GM23338 (cell line): ENCODE measurements at regions not wholly inside any gene's neighbourhood (a gene's known extent, or its start where the extent isn't known, plus 50 kb on each side); places are given as distances from the start of the nearest gene placed in this dataset.

Experiments
- ATAC-seq: fragments of 200-7000 bp; cut with Tn5 transposase; 3 replicates; pipeline ENCODE4 v1.9.1; 2020
- DNase-seq: peaks from one replicate; pipeline ENCODE4 v3.0.0-alpha.2; 2015; ENCODE audit warnings: low spot score
- H2AFZ ChIP-seq: fragments of 200-600 bp; sonication (generic); 2 replicates; pipeline ENCODE4 v1.8.0; 2016; ENCODE audit warnings: antibody characterized with exemption, mild to moderate bottlenecking, moderate library complexity
- H3F3A ChIP-seq: fragments of 200-600 bp; sonication (generic); replicated peaks from 2 replicates; pipeline ENCODE4 v1.8.0; 2017; ENCODE audit warnings: antibody characterized with exemption, mixed run types, low read depth
- H3K27ac ChIP-seq: fragments of 200-600 bp; sonication (generic); 2 replicates; pipeline ENCODE4 v1.6.1; 2016; ENCODE audit warnings: low read depth
- H3K27me3 ChIP-seq: fragments of 200-600 bp; sonication (generic); 2 replicates; pipeline ENCODE4 v1.8.0; 2016; ENCODE audit warnings: mild to moderate bottlenecking, mixed run types, moderate library complexity; ENCODE audit not compliant: insufficient read depth
- H3K36me3 ChIP-seq: fragments of 200-600 bp; sonication (generic); 2 replicates; pipeline ENCODE4 v1.8.0; 2016; ENCODE audit warnings: mild to moderate bottlenecking; ENCODE audit not compliant: insufficient read depth
- H3K4me1 ChIP-seq: fragments of 200-600 bp; sonication (generic); 2 replicates; pipeline ENCODE4 v1.8.0; 2016; ENCODE audit warnings: mild to moderate bottlenecking, moderate library complexity; ENCODE audit not compliant: insufficient read depth
- H3K4me2 ChIP-seq: fragments of 200-600 bp; sonication (generic); 2 replicates; pipeline ENCODE4 v1.7.1; 2017; ENCODE audit warnings: mixed run types
- H3K4me3 ChIP-seq: fragments of 200-600 bp; sonication (generic); 2 replicates; pipeline ENCODE4 v1.6.1; 2016; ENCODE audit warnings: mixed run types
- H3K79me2 ChIP-seq: fragments of 200-600 bp; sonication (generic); replicated peaks from 2 replicates; pipeline ENCODE4 v1.8.0; 2017; ENCODE audit warnings: mild to moderate bottlenecking; ENCODE audit not compliant: insufficient read depth
- H3K9me2 ChIP-seq: fragments of 200-600 bp; sonication (generic); 2 replicates; pipeline ENCODE4 v1.8.0; 2017; ENCODE audit not compliant: insufficient read depth
- H4K20me1 ChIP-seq: fragments of 200-600 bp; sonication (generic); replicated peaks from 2 replicates; pipeline ENCODE4 v1.8.0; 2017; ENCODE audit warnings: mild to moderate bottlenecking; ENCODE audit not compliant: insufficient read depth
- H3K27ac Mint-ChIP-seq: 2 replicates; pipeline ENCODE4 v1.8.0; 2020; ENCODE audit warnings: inconsistent platforms, mild to moderate bottlenecking, moderate library complexity, mixed read lengths
- H3K27me3 Mint-ChIP-seq: 3 replicates; pipeline ENCODE4 v1.8.0; 2022; ENCODE audit warnings: low read depth, mild to moderate bottlenecking, moderate library complexity, mixed read lengths, inconsistent platforms; ENCODE audit not compliant: insufficient read depth, poor library complexity
- H3K36me3 Mint-ChIP-seq: 3 replicates; pipeline ENCODE4 v1.8.0; 2021; ENCODE audit warnings: low read depth, mild to moderate bottlenecking, inconsistent platforms, moderate library complexity, mixed read lengths
- H3K4me1 Mint-ChIP-seq: 3 replicates; pipeline ENCODE4 v1.8.0; 2020; ENCODE audit warnings: mild to moderate bottlenecking, inconsistent platforms, mixed read lengths
- H3K4me3 Mint-ChIP-seq: 3 replicates; pipeline ENCODE4 v1.8.0; 2021; ENCODE audit warnings: moderate library complexity, mild to moderate bottlenecking, inconsistent platforms, mixed read lengths
- H3K9me3 Mint-ChIP-seq: 3 replicates; pipeline ENCODE4 v1.8.0; 2020; ENCODE audit warnings: moderate library complexity, mild to moderate bottlenecking, inconsistent platforms, mixed read lengths
- CREB1 ChIP-seq: fragments of 250-450 bp; sonication (Bioruptor Pico); IDR thresholded peaks from 2 replicates; pipeline ENCODE4 v1.5.0; 2020; ENCODE audit warnings: low read depth, mild to moderate bottlenecking, moderate library complexity
- EZH2 ChIP-seq: fragments of 200-600 bp; sonication (generic); IDR thresholded peaks from one replicate; pipeline ENCODE4 v1.8.0; 2017; ENCODE audit warnings: antibody characterized with exemption, mild to moderate bottlenecking, low read depth; ENCODE audit not compliant: unreplicated experiment
- EZH2phosphoT487 ChIP-seq: fragments of 200-600 bp; sonication (generic); IDR thresholded peaks from one replicate; pipeline ENCODE4 v1.8.1; 2018; ENCODE audit warnings: antibody characterized with exemption; ENCODE audit not compliant: unreplicated experiment
- JUNB ChIP-seq: IDR thresholded peaks from one replicate; pipeline ENCODE4 v1.6.1; 2016; ENCODE audit warnings: antibody characterized with exemption; ENCODE audit not compliant: unreplicated experiment
- POLR2AphosphoS5 ChIP-seq: IDR thresholded peaks from 2 replicates; pipeline ENCODE4 v1.6.1; 2016; ENCODE audit warnings: antibody characterized with exemption, low read depth
- STAT1 ChIP-seq: IDR thresholded peaks from one replicate; pipeline ENCODE4 v1.6.1; 2016; ENCODE audit warnings: antibody characterized with exemption; ENCODE audit not compliant: unreplicated experiment
- ZNF114 ChIP-seq: fragments of 250-450 bp; sonication (Bioruptor Pico); IDR thresholded peaks from 2 replicates; pipeline ENCODE4 v1.5.0; 2020; ENCODE audit warnings: mild to moderate bottlenecking, moderate library complexity
- TF ChIP-seq, protein P1 (sequence below), 2 experiments: fragments of 200-600 bp in 1 of 2; sonication (generic) in 1 of 2; conservative IDR thresholded peaks; 2 replicates each; pipeline versions ENCODE4 v1.5.1 to v1.6.1; 2016 to 2017; ENCODE audit warnings: antibody characterized with exemption in 2 of 2, low read depth in 2 of 2, mild to moderate bottlenecking in 2 of 2, moderate library complexity in 1 of 2
- TF ChIP-seq, protein P2 (sequence below): fragments of 250-450 bp; sonication (Bioruptor Pico); IDR thresholded peaks from 2 replicates; pipeline ENCODE4 v1.5.0; 2020; ENCODE audit warnings: mild to moderate bottlenecking, moderate library complexity
- TF ChIP-seq, protein P3 (sequence below): IDR thresholded peaks from one replicate; pipeline ENCODE4 v1.6.1; 2018; ENCODE audit warnings: antibody characterized with exemption; ENCODE audit not compliant: unreplicated experiment

DNA sequence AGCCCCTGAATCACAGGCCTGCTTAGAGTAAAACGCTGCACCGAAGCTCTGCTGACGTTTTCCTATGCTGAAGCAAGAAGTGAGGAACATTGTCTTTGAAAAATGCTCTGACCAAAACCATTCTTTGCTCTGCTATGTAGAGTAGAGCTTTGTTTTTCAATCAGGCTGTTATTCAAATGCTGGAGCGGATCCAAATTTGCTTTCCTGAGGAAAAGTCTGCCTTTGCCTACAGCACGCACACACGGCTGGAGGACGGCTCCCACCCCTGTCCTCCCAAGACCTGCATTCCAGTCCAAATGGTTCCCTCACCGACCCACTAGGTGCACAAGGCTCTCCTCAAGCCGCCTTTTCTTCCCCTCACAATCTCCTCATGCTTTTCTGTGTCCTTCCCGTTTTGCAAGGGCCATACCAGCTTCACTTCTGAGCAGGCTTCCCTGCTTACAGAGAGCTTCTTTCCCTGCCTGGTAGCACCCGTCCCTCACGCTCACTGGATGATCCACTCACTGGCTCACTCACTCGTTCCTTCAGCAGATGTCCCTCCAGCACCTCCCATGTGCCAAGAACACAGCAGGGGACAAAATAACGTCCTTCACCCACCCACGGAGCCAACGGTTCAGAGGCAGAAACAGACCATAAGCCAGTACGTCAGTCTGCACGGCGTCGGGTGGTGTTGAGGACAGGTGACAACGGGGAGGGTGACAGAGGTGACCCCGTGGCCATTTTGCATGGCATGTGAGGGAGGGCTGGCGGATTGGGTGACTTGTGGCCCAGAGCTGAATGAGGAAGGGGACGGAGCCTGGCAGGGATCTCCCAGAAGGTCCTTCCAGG is 137.9 kb upstream of the NEDD9 start (continued):
- TF ChIP-seq, protein P1, sequence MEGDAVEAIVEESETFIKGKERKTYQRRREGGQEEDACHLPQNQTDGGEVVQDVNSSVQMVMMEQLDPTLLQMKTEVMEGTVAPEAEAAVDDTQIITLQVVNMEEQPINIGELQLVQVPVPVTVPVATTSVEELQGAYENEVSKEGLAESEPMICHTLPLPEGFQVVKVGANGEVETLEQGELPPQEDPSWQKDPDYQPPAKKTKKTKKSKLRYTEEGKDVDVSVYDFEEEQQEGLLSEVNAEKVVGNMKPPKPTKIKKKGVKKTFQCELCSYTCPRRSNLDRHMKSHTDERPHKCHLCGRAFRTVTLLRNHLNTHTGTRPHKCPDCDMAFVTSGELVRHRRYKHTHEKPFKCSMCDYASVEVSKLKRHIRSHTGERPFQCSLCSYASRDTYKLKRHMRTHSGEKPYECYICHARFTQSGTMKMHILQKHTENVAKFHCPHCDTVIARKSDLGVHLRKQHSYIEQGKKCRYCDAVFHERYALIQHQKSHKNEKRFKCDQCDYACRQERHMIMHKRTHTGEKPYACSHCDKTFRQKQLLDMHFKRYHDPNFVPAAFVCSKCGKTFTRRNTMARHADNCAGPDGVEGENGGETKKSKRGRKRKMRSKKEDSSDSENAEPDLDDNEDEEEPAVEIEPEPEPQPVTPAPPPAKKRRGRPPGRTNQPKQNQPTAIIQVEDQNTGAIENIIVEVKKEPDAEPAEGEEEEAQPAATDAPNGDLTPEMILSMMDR (conservative IDR thresholded peaks at IDR 0.05; ENCODE audit: low read depth in 2 of 2), result no peak
- TF ChIP-seq ZNF114 (CRISPR knock-in tag), result no peak
- TF ChIP-seq STAT1, result no peak

DNA sequence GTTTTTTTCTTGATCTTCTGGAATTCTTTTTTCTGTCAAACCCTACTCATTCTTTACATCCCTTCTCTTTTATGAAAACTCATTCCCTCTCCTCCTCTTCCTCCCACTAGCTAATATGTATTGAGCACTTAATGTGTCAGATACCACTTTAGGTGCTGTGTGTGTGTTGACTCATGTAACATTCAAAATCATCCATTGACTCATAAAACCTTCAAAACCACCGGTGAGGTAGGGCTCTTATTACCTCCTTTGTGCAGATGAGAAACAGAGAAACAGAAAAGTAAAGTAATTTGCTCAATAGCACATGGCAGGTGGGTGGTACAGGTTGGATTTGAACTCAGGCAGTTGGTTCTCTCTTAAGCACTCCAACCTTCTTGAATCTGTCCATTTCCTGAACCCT is 136.3 kb upstream of the NEDD9 start:
- Mint-ChIP-seq H3K27ac (no peak overlapping the region), H3K4me1 (peaks cover 12% of the 10 kb centered on the region), H3K36me3 (no peaks in the 10 kb centered on the region), H3K4me3 (no peak overlapping the region), H3K9me3 (no peaks in the 10 kb centered on the region), H3K27me3 (no peaks in the 10 kb centered on the region)
- Histone ChIP-seq H3K36me3 (no peaks in the 10 kb centered on the region), H4K20me1 (no peaks in the 10 kb centered on the region), H3K27me3 (no peaks in the 10 kb centered on the region), H3K9me2 (no peaks in the 10 kb centered on the region), H3K79me2 (no peaks in the 10 kb centered on the region), H3K4me1 (0 out of 2 replicates have a peak, but pooled peaks cover 4% of the 10 kb centered on the region), H3K4me2 (no peak overlapping the region), H3F3A (no peaks in the 10 kb centered on the region), H3K27ac (no peak overlapping the region), H2AFZ (no peak overlapping the region), H3K4me3 (no peak overlapping the region)
- no peak for DNase-seq
- no peak for ATAC-seq
- TF ChIP-seq EZH2, result no peak
- TF ChIP-seq ZNF114 (CRISPR knock-in tag), result no peak
- TF ChIP-seq, protein P2, sequence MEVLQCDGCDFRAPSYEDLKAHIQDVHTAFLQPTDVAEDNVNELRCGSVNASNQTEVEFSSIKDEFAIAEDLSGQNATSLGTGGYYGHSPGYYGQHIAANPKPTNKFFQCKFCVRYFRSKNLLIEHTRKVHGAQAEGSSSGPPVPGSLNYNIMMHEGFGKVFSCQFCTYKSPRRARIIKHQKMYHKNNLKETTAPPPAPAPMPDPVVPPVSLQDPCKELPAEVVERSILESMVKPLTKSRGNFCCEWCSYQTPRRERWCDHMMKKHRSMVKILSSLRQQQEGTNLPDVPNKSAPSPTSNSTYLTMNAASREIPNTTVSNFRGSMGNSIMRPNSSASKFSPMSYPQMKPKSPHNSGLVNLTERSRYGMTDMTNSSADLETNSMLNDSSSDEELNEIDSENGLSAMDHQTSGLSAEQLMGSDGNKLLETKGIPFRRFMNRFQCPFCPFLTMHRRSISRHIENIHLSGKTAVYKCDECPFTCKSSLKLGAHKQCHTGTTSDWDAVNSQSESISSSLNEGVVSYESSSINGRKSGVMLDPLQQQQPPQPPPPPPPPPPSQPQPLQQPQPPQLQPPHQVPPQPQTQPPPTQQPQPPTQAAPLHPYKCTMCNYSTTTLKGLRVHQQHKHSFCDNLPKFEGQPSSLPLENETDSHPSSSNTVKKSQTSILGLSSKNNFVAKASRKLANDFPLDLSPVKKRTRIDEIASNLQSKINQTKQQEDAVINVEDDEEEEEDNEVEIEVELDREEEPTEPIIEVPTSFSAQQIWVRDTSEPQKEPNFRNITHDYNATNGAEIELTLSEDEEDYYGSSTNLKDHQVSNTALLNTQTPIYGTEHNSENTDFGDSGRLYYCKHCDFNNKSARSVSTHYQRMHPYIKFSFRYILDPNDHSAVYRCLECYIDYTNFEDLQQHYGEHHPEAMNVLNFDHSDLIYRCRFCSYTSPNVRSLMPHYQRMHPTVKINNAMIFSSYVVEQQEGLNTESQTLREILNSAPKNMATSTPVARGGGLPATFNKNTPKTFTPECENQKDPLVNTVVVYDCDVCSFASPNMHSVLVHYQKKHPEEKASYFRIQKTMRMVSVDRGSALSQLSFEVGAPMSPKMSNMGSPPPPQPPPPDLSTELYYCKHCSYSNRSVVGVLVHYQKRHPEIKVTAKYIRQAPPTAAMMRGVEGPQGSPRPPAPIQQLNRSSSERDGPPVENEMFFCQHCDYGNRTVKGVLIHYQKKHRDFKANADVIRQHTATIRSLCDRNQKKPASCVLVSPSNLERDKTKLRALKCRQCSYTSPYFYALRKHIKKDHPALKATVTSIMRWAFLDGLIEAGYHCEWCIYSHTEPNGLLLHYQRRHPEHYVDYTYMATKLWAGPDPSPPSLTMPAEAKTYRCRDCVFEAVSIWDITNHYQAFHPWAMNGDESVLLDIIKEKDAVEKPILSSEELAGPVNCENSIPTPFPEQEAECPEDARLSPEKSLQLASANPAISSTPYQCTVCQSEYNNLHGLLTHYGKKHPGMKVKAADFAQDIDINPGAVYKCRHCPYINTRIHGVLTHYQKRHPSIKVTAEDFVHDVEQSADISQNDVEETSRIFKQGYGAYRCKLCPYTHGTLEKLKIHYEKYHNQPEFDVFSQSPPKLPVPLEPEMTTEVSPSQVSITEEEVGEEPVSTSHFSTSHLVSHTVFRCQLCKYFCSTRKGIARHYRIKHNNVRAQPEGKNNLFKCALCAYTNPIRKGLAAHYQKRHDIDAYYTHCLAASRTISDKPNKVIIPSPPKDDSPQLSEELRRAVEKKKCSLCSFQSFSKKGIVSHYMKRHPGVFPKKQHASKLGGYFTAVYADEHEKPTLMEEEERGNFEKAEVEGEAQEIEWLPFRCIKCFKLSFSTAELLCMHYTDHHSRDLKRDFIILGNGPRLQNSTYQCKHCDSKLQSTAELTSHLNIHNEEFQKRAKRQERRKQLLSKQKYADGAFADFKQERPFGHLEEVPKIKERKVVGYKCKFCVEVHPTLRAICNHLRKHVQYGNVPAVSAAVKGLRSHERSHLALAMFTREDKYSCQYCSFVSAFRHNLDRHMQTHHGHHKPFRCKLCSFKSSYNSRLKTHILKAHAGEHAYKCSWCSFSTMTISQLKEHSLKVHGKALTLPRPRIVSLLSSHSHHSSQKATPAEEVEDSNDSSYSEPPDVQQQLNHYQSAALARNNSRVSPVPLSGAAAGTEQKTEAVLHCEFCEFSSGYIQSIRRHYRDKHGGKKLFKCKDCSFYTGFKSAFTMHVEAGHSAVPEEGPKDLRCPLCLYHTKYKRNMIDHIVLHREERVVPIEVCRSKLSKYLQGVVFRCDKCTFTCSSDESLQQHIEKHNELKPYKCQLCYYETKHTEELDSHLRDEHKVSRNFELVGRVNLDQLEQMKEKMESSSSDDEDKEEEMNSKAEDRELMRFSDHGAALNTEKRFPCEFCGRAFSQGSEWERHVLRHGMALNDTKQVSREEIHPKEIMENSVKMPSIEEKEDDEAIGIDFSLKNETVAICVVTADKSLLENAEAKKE, result no peak
- TF ChIP-seq, protein P1 (conservative IDR thresholded peaks at IDR 0.05; ENCODE audit: low read depth in 2 of 2), result no peak
- no peak for TF ChIP-seq CREB1
- no peak for TF ChIP-seq EZH2phosphoT487
- no peak for TF ChIP-seq POLR2AphosphoS5
- TF ChIP-seq, protein P3, sequence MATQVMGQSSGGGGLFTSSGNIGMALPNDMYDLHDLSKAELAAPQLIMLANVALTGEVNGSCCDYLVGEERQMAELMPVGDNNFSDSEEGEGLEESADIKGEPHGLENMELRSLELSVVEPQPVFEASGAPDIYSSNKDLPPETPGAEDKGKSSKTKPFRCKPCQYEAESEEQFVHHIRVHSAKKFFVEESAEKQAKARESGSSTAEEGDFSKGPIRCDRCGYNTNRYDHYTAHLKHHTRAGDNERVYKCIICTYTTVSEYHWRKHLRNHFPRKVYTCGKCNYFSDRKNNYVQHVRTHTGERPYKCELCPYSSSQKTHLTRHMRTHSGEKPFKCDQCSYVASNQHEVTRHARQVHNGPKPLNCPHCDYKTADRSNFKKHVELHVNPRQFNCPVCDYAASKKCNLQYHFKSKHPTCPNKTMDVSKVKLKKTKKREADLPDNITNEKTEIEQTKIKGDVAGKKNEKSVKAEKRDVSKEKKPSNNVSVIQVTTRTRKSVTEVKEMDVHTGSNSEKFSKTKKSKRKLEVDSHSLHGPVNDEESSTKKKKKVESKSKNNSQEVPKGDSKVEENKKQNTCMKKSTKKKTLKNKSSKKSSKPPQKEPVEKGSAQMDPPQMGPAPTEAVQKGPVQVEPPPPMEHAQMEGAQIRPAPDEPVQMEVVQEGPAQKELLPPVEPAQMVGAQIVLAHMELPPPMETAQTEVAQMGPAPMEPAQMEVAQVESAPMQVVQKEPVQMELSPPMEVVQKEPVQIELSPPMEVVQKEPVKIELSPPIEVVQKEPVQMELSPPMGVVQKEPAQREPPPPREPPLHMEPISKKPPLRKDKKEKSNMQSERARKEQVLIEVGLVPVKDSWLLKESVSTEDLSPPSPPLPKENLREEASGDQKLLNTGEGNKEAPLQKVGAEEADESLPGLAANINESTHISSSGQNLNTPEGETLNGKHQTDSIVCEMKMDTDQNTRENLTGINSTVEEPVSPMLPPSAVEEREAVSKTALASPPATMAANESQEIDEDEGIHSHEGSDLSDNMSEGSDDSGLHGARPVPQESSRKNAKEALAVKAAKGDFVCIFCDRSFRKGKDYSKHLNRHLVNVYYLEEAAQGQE, result no peak
- TF ChIP-seq JUNB, result no peak
